Neural progenitor cell (in vitro differentiated cells): ENCODE measurements at regions not wholly inside any gene's neighbourhood (a gene's known extent, or its start where the extent isn't known, plus 50 kb on each side); places are given as distances from the start of the nearest gene placed in this dataset.
A peak's percentile ranks its signal among the peaks of the same experiment; 100 is the strongest.

ENCODE experiments used
- DNase-seq: peaks from one replicate; pipeline ENCODE4 v3.0.0-alpha.2; 2016; ENCODE audit warnings: low spot score
- H2AFZ ChIP-seq: fragments of 200-600 bp; sonication (generic); replicated peaks from 2 replicates; pipeline ENCODE4 v1.6.1; 2016; ENCODE audit warnings: antibody characterized with exemption
- H3F3A ChIP-seq: fragments of 200-600 bp; sonication (generic); 2 replicates; pipeline ENCODE4 v1.6.1; 2016; ENCODE audit warnings: antibody characterized with exemption, low read depth
- H3K27ac ChIP-seq: fragments of 200-600 bp; sonication (generic); 2 replicates; pipeline ENCODE4 v1.5.1; 2016; ENCODE audit warnings: mild to moderate bottlenecking
- H3K27me3 ChIP-seq: fragments of 200-600 bp; sonication (generic); 2 replicates; pipeline ENCODE4 v1.6.1; 2016; ENCODE audit warnings: mild to moderate bottlenecking, moderate library complexity
- H3K36me3 ChIP-seq: fragments of 200-600 bp; sonication (generic); 2 replicates; pipeline ENCODE4 v1.5.1; 2016
- H3K4me1 ChIP-seq: fragments of 200-600 bp; sonication (generic); 2 replicates; pipeline ENCODE4 v1.6.1; 2016; ENCODE audit warnings: mixed run types
- H3K4me2 ChIP-seq: fragments of 200-600 bp; sonication (generic); 2 replicates; pipeline ENCODE4 v1.6.1; 2016
- H3K4me3 ChIP-seq: fragments of 200-600 bp; sonication (generic); 2 replicates; pipeline ENCODE4 v1.5.1; 2016
- H3K79me2 ChIP-seq: fragments of 200-600 bp; sonication (generic); 2 replicates; pipeline ENCODE4 v1.6.1; 2016; ENCODE audit warnings: low read depth
- H3K9ac ChIP-seq: fragments of 200-600 bp; sonication (generic); 2 replicates; pipeline ENCODE4 v1.6.1; 2016
- H3K9me3 ChIP-seq: fragments of 200-600 bp; sonication (generic); 2 replicates; pipeline ENCODE4 v1.5.1; 2016; ENCODE audit warnings: low read depth
- H4K20me1 ChIP-seq: fragments of 200-600 bp; sonication (generic); 2 replicates; pipeline ENCODE4 v1.6.1; 2016; ENCODE audit warnings: low read depth
- H3K27ac Mint-ChIP-seq: 3 replicates; pipeline ENCODE4 v1.8.0; 2021; ENCODE audit warnings: mixed read lengths
- H3K27me3 Mint-ChIP-seq: 2 replicates; pipeline ENCODE4 v1.8.0; 2022; ENCODE audit warnings: low read depth, mild to moderate bottlenecking, inconsistent platforms, moderate library complexity, mixed read lengths; ENCODE audit not compliant: insufficient read depth
- H3K36me3 Mint-ChIP-seq: 3 replicates; pipeline ENCODE4 v1.8.0; 2021; ENCODE audit warnings: mixed read lengths
- H3K4me1 Mint-ChIP-seq: 3 replicates; pipeline ENCODE4 v1.8.0; 2021; ENCODE audit warnings: mixed read lengths
- H3K4me3 Mint-ChIP-seq: 3 replicates; pipeline ENCODE4 v1.8.0; 2021; ENCODE audit warnings: mild to moderate bottlenecking, moderate library complexity, mixed read lengths
- H3K9me3 Mint-ChIP-seq: 3 replicates; pipeline ENCODE4 v1.8.0; 2020; ENCODE audit warnings: mixed read lengths
- EZH2 ChIP-seq: fragments of 200-600 bp; sonication (generic); IDR thresholded peaks from 2 replicates; pipeline ENCODE4 v1.6.1; 2017; ENCODE audit warnings: antibody characterized with exemption, mild to moderate bottlenecking, moderate library complexity
- EZH2phosphoT487 ChIP-seq: fragments of 200-600 bp; sonication (generic); IDR thresholded peaks from 2 replicates; pipeline ENCODE4 v1.6.1; 2017; ENCODE audit warnings: antibody characterized with exemption
- TF ChIP-seq, protein P1 (sequence below): fragments of 200-600 bp; sonication (generic); IDR thresholded peaks from 2 replicates; pipeline ENCODE4 v1.5.1; 2017; ENCODE audit warnings: antibody characterized with exemption, mild to moderate bottlenecking

DNA sequence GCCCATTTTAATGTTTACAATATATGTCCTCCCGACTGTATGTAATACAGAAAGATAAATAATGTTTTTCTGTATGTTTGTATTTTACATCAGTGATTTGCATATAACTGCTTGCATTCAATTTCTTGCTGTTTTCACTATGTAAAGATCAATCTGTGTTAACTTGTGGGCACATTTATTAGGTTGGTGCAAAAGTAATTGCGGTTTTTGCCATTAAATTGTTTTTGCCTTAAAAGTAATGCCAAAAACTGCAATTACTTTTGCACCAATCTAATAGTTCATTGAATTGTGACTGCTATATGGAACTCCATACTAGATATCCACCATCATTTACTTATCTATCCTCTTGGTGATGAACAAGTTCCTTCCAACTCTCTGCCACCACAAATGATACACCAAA is 73.9 kb upstream of the SRD5A3 start:
- Mint-ChIP-seq H3K36me3 (no peaks in the 10 kb centered on the region), H3K4me3 (no peak overlapping the region), H3K27me3 (peaks cover 4% of the 10 kb centered on the region), H3K4me1 (peaks cover 22% of the 10 kb centered on the region), H3K9me3 (no peaks in the 10 kb centered on the region), H3K27ac (peak overlapping the region; percentile 8)
- H3K27me3 ChIP-seq, result no peaks in the 10 kb centered on the region
- TF ChIP-seq EZH2, result no peak
- TF ChIP-seq, protein P1, sequence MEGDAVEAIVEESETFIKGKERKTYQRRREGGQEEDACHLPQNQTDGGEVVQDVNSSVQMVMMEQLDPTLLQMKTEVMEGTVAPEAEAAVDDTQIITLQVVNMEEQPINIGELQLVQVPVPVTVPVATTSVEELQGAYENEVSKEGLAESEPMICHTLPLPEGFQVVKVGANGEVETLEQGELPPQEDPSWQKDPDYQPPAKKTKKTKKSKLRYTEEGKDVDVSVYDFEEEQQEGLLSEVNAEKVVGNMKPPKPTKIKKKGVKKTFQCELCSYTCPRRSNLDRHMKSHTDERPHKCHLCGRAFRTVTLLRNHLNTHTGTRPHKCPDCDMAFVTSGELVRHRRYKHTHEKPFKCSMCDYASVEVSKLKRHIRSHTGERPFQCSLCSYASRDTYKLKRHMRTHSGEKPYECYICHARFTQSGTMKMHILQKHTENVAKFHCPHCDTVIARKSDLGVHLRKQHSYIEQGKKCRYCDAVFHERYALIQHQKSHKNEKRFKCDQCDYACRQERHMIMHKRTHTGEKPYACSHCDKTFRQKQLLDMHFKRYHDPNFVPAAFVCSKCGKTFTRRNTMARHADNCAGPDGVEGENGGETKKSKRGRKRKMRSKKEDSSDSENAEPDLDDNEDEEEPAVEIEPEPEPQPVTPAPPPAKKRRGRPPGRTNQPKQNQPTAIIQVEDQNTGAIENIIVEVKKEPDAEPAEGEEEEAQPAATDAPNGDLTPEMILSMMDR, result no peak
- H4K20me1 ChIP-seq, result no peaks in the 10 kb centered on the region
- no peak overlapping the region for H3K27ac ChIP-seq
- H3K9me3 ChIP-seq, result no peaks in the 10 kb centered on the region
- H3K4me3 ChIP-seq, result no peak overlapping the region
- H3K4me1 ChIP-seq, result no peaks in the 10 kb centered on the region
- no peak overlapping the region for H3K4me2 ChIP-seq
- no peak overlapping the region for H2AFZ ChIP-seq
- no peak for DNase-seq
- H3K79me2 ChIP-seq, result no peaks in the 10 kb centered on the region
- no peaks in the 10 kb centered on the region for H3F3A ChIP-seq
- no peak overlapping the region for H3K9ac ChIP-seq
- H3K36me3 ChIP-seq, result no peaks in the 10 kb centered on the region

DNA sequence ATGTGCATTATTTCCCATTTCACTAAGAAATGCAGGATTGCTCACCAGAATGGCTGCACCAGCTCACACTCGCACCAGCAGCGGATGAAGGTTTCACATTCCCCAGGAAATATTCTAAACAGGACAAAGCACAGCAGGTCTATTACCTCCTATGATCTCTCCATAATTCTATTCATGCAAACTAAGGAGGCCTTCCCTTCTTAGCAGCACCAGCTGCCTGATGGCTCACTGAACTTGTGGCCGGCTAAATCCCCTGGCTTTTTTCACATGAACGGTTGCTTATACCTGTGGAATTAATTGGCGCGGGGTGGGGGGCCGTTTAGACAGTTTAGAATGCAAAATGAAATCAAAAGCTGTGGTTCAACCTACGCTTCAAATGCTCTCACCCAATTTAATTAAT is 73.5 kb upstream of the SRD5A3 start:
- Mint-ChIP-seq H3K27ac (peak overlapping the region; percentile 8), H3K4me1 (peaks cover 22% of the 10 kb centered on the region)
- no peak overlapping the region for H2AFZ ChIP-seq

DNA sequence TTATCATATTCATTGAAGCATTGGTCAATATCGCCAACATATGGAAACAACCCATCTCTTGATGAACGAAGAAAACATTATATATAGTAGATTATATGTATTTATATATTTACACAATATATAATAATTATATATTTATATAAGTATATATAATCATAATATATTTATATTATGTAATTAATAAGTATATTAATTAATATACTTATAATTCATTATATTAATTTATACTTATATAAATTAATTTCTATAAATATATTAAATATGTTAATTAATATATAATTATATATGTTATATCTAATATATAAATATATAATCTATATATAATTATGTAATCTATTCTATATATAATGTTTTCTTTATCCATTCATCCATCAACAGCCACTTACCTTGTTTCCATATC is 69.0 kb upstream of the SRD5A3 start:
- Mint-ChIP-seq H3K27me3 (peaks cover 8% of the 10 kb centered on the region), H3K4me1 (peaks cover 10% of the 10 kb centered on the region), H3K4me3 (no peak overlapping the region)

More for the DNA sequence above, 73.5 kb upstream of the SRD5A3 start:
- no peak overlapping the region for H3K27ac ChIP-seq
- H3K4me2 ChIP-seq, result no peak overlapping the region
- H3K9ac ChIP-seq, result no peak overlapping the region
- DNase-seq, result no peak
- H3K9me3 ChIP-seq, result no peaks in the 10 kb centered on the region
- Mint-ChIP-seq H3K36me3 (no peaks in the 10 kb centered on the region), H3K27me3 (peaks cover 4% of the 10 kb centered on the region), H3K4me3 (no peak overlapping the region), H3K9me3 (no peaks in the 10 kb centered on the region)
- no peaks in the 10 kb centered on the region for H3K4me1 ChIP-seq
- H3K4me3 ChIP-seq, result no peak overlapping the region
- H3K79me2 ChIP-seq, result no peaks in the 10 kb centered on the region
- TF ChIP-seq, protein P1, result no peak
- no peak for TF ChIP-seq EZH2phosphoT487
- no peak for TF ChIP-seq EZH2
- H3K36me3 ChIP-seq, result no peaks in the 10 kb centered on the region
- H3F3A ChIP-seq, result no peaks in the 10 kb centered on the region
- H4K20me1 ChIP-seq, result no peaks in the 10 kb centered on the region
- no peaks in the 10 kb centered on the region for H3K27me3 ChIP-seq

More for the DNA sequence above, 69.0 kb upstream of the SRD5A3 start:
- TF ChIP-seq EZH2, result no peak
- TF ChIP-seq, protein P1, result no peak
- TF ChIP-seq EZH2phosphoT487, result no peak
- Histone ChIP-seq H3K27ac (no peak overlapping the region), H3K79me2 (no peaks in the 10 kb centered on the region), H3F3A (no peaks in the 10 kb centered on the region), H3K4me2 (no peak overlapping the region), H4K20me1 (no peaks in the 10 kb centered on the region), H3K9ac (no peak overlapping the region), H3K4me1 (no peaks in the 10 kb centered on the region), H3K36me3 (no peaks in the 10 kb centered on the region), H3K27me3 (no peaks in the 10 kb centered on the region), H2AFZ (no peak overlapping the region), H3K4me3 (no peak overlapping the region), H3K9me3 (no peaks in the 10 kb centered on the region)
- Mint-ChIP-seq H3K27ac (no peak overlapping the region), H3K9me3 (peaks cover 9% of the 10 kb centered on the region), H3K36me3 (no peaks in the 10 kb centered on the region)
- no peak for DNase-seq
